ENCODE measurements at regions not wholly inside any gene's neighbourhood (a gene's known extent, or its start where the extent isn't known, plus 50 kb on each side); places are given as distances from the start of the nearest gene placed in this dataset.

DNA sequence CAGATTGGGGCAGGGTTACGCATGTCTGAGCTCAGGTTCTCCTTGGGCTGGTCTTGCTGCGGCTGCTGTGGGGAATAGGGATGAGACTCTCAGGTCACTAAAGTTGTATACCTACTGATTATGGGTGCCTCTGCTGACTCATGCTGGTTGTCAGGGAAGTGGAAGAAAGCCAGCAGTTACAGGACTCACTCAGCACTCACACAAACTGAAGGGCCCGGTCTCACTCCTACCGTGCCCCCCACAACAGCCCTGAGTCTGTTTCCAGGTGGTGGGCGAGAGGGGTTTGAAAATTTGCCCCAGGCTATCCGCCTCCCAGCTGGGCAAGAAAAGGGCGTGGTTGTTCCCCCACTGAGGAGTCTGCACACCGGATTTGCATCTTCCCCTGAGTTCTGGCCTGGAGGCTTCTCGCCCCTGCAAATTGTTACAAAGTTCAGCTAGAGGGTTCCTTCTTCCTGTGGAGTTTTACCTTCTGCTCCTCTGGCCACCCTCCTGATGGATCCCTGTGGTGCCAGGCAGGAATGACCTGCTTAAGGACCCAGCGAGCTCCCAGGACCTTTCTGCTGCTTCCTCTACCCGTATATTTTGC is 659.2 kb downstream of the HDGFL1 start:
- peak; percentile 84 for DNase-seq (ENCODE audit: low read depth)

DNA sequence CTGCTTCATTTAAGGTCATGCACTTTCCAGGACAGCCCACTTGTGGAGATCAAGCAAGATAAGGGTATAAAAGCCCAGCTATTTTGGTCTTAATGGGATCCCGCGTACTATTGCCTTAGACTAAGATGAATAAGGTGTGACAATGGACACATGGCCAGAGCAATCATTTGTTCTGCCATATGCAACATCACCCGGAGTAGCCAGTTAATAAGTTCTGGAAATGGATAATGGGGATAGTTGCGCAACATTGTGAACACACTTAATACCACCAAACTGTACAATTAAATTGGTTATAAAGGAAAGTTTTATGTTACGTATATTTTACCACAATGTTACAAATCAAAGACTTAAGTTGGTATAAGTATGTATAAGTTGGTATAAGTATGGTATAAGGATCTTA is 674.5 kb downstream of the HDGFL1 start:
- no peak for DNase-seq (ENCODE audit: low read depth)

DNA sequence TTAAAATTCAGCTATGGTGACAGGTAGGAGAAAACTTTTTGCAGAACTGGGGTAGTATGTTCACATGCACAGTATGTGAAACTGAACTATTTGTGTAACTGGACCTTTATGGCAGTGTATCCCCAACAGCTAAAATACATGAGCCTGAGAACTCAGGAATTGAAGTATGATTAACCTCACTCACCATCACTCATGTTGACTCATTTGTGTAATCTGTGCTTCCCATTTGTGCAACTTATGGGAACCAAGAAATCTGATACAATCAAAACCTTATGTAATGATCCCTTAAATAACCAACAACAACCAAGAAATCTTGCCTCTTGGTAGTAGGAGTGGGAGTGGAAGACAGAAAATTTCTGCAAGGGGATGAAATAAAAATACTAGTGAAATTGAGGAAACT is 674.9 kb downstream of the HDGFL1 start:
- peak; percentile 74 for DNase-seq (ENCODE audit: low read depth)

DNA sequence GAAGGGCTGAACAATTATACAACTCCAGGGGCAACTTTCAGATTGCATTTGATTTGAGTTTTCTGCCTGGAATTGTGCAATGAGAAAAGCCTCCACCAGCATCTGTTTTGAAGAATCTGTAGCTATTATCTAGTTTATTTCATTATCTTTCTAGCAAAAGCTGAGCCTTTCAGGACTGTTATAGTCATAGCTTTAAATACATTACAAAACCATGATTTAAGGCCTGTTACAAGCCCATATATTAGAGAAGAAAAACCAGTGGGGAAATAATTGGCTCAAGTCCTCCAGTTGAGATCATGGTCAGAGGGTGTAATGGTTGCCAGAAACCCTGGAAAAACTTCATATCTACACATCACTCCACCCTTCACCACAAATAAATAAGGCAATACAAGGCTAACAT is 676.2 kb downstream of the HDGFL1 start:
- DNase-seq (ENCODE audit: low read depth) = no peak

GRCh38 chr6:23246896-23247295 is 677.5 kb downstream of the HDGFL1 start:
- no peak for DNase-seq (ENCODE audit: low read depth)

DNA sequence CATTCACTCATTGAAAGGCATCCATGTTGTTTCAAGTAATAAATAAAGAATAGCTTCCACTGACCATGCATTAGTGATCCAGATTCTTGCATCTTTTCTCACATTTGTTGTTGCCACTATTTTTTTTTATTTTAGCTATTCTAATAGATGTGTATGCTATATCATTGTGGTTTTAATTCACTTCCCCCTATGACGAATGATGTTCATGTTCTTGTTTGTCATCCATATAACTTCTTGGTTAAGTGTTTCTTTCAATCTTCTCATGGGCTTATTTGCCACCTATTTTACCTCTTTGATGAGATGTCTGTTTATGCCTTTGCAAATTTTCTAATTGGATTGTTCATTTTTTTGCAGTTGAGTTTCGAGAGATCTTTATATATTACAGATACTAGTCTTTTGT is 681.2 kb downstream of the HDGFL1 start:
- DNase-seq (ENCODE audit: low read depth) = no peak

GRCh38 chr6:23262864-23263263 is 693.5 kb downstream of the HDGFL1 start:
- no peak for DNase-seq (ENCODE audit: low read depth)

GRCh38 chr6:23265270-23265669 is 695.9 kb downstream of the HDGFL1 start:
- DNase-seq (ENCODE audit: low read depth) = no peak

- no peak for DNase-seq (ENCODE audit: low read depth)
Observed at GRCh38 chr6:23266536-23266935, 697.2 kb downstream of the HDGFL1 start.

GRCh38 chr6:23267651-23268050 is 698.3 kb downstream of the HDGFL1 start:
- DNase-seq (ENCODE audit: low read depth) = no peak

- DNase-seq (ENCODE audit: low read depth) = no peak
Observed at GRCh38 chr6:23268348-23268747, 699.0 kb downstream of the HDGFL1 start.

- DNase-seq (ENCODE audit: low read depth) = no peak
Observed at GRCh38 chr6:23269436-23269835, 700.1 kb downstream of the HDGFL1 start.

- no peak for DNase-seq (ENCODE audit: low read depth)
Observed at GRCh38 chr6:23272536-23272935, 703.2 kb downstream of the HDGFL1 start.

DNA sequence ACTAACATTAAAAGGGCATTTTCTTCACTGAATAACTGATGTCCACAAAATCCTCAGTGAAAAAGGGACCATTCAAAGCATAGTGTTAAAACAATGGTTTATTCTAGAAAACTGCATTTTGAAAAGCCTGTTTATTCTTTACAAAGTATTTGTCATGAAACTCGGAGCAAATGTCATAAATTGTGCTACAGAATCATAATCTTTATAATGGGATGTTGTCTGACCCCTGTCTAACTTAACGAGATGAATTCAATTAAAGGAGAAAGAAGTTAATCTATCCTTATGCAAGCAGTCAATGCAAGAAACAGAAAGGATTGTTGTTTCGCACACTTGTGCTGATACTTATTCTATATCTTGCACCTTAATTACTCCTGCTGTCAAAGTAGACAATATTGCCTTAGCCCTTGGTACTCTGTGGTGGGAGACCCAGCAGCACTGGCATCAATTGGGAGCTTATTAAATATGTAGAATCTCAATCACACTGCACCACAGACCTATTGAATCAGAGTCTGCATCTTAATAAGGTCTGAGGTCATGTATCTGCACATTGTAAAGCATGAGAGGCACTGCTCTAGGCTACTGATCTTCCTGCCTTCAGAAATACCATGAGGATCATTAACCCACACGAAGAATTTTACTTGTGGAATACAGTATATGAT is 708.3 kb downstream of the HDGFL1 start:
- DNase-seq (ENCODE audit: low read depth) = no peak

DNA sequence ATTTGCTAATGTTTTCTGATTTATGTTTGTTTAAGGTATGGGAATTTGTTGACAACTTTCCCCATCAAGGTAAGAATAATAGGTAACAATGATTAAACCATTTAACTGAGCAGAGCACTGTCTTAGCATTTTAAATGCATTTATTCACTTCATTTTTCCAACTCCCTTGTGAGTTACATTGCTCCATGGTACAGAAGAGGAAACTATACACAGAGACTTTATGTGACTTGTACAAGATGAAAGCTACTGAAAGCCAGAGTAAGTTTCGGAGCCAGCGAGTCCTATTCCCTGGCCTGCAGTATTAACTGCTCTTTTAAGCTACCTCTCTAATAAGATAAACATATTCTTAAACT is 708.8 kb downstream of the HDGFL1 start:
- no peak for DNase-seq (ENCODE audit: low read depth)

- DNase-seq (ENCODE audit: low read depth) = no peak
Observed at GRCh38 chr6:23280437-23280836, 711.1 kb downstream of the HDGFL1 start.

- DNase-seq (ENCODE audit: low read depth) = no peak
Observed at GRCh38 chr6:23282252-23283021, 713.1 kb downstream of the HDGFL1 start.

GRCh38 chr6:23293653-23294052 is 724.3 kb downstream of the HDGFL1 start:
- no peak for DNase-seq (ENCODE audit: low read depth)

- DNase-seq (ENCODE audit: low read depth) = no peak
Observed at GRCh38 chr6:23301556-23301955, 732.2 kb downstream of the HDGFL1 start.

GRCh38 chr6:23302514-23302913 is 733.1 kb downstream of the HDGFL1 start:
- DNase-seq (ENCODE audit: low read depth) = no peak

GRCh38 chr6:23305325-23305943 is 736.1 kb downstream of the HDGFL1 start:
- no peak for DNase-seq (ENCODE audit: low read depth)

DNA sequence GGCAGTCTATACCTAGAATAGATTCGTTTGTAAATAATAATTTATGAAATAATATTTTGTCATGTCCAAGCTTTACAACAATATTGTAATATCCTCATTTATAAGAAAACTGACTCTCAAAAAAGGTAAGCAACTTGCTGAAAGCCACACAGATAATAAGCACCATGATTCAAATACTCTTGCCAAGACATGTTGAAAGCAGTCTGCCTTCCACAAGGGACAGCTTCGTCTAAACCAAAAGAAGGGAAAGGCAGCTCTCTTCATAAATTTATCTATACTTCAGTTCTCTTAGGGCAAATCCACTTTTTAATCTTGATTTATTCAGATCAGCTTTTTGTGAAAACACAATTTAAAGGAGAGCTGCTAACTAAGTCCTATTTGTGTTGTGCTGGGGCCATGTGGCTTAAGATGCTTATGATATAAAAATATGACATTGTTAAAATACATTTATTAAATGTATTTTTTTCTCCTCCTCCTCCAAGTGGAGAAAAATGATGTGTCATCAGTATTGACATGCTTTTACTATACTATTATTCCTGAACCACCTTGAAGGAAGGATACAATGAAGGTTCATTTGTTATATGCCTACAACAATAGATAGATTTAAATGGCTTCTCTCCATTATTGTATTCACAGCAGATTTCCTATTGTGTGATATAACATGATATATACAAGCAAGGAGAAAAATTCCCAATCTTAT is 737.0 kb downstream of the HDGFL1 start:
- no peak for DNase-seq (ENCODE audit: low read depth)
